GM23338 (cell line): ENCODE measurements at regions not wholly inside any gene's neighbourhood (a gene's known extent, or its start where the extent isn't known, plus 50 kb on each side); places are given as distances from the start of the nearest gene placed in this dataset.

Experiments
- ATAC-seq: fragments of 200-7000 bp; cut with Tn5 transposase; 3 replicates; pipeline ENCODE4 v1.9.1; 2020
- DNase-seq: peaks from one replicate; pipeline ENCODE4 v3.0.0-alpha.2; 2015; ENCODE audit warnings: low spot score
- H2AFZ ChIP-seq: fragments of 200-600 bp; sonication (generic); 2 replicates; pipeline ENCODE4 v1.8.0; 2016; ENCODE audit warnings: antibody characterized with exemption, mild to moderate bottlenecking, moderate library complexity
- H3F3A ChIP-seq: fragments of 200-600 bp; sonication (generic); replicated peaks from 2 replicates; pipeline ENCODE4 v1.8.0; 2017; ENCODE audit warnings: antibody characterized with exemption, mixed run types, low read depth
- H3K27ac ChIP-seq: fragments of 200-600 bp; sonication (generic); 2 replicates; pipeline ENCODE4 v1.6.1; 2016; ENCODE audit warnings: low read depth
- H3K27me3 ChIP-seq: fragments of 200-600 bp; sonication (generic); 2 replicates; pipeline ENCODE4 v1.8.0; 2016; ENCODE audit warnings: mild to moderate bottlenecking, mixed run types, moderate library complexity; ENCODE audit not compliant: insufficient read depth
- H3K36me3 ChIP-seq: fragments of 200-600 bp; sonication (generic); 2 replicates; pipeline ENCODE4 v1.8.0; 2016; ENCODE audit warnings: mild to moderate bottlenecking; ENCODE audit not compliant: insufficient read depth
- H3K4me1 ChIP-seq: fragments of 200-600 bp; sonication (generic); 2 replicates; pipeline ENCODE4 v1.8.0; 2016; ENCODE audit warnings: mild to moderate bottlenecking, moderate library complexity; ENCODE audit not compliant: insufficient read depth
- H3K4me2 ChIP-seq: fragments of 200-600 bp; sonication (generic); 2 replicates; pipeline ENCODE4 v1.7.1; 2017; ENCODE audit warnings: mixed run types
- H3K4me3 ChIP-seq: fragments of 200-600 bp; sonication (generic); 2 replicates; pipeline ENCODE4 v1.6.1; 2016; ENCODE audit warnings: mixed run types
- H3K79me2 ChIP-seq: fragments of 200-600 bp; sonication (generic); replicated peaks from 2 replicates; pipeline ENCODE4 v1.8.0; 2017; ENCODE audit warnings: mild to moderate bottlenecking; ENCODE audit not compliant: insufficient read depth
- H3K9me2 ChIP-seq: fragments of 200-600 bp; sonication (generic); 2 replicates; pipeline ENCODE4 v1.8.0; 2017; ENCODE audit not compliant: insufficient read depth
- H4K20me1 ChIP-seq: fragments of 200-600 bp; sonication (generic); replicated peaks from 2 replicates; pipeline ENCODE4 v1.8.0; 2017; ENCODE audit warnings: mild to moderate bottlenecking; ENCODE audit not compliant: insufficient read depth
- H3K27ac Mint-ChIP-seq: 2 replicates; pipeline ENCODE4 v1.8.0; 2020; ENCODE audit warnings: inconsistent platforms, mild to moderate bottlenecking, moderate library complexity, mixed read lengths
- H3K27me3 Mint-ChIP-seq: 3 replicates; pipeline ENCODE4 v1.8.0; 2022; ENCODE audit warnings: low read depth, mild to moderate bottlenecking, moderate library complexity, mixed read lengths, inconsistent platforms; ENCODE audit not compliant: insufficient read depth, poor library complexity
- H3K36me3 Mint-ChIP-seq: 3 replicates; pipeline ENCODE4 v1.8.0; 2021; ENCODE audit warnings: low read depth, mild to moderate bottlenecking, inconsistent platforms, moderate library complexity, mixed read lengths
- H3K4me1 Mint-ChIP-seq: 3 replicates; pipeline ENCODE4 v1.8.0; 2020; ENCODE audit warnings: mild to moderate bottlenecking, inconsistent platforms, mixed read lengths
- H3K4me3 Mint-ChIP-seq: 3 replicates; pipeline ENCODE4 v1.8.0; 2021; ENCODE audit warnings: moderate library complexity, mild to moderate bottlenecking, inconsistent platforms, mixed read lengths
- H3K9me3 Mint-ChIP-seq: 3 replicates; pipeline ENCODE4 v1.8.0; 2020; ENCODE audit warnings: moderate library complexity, mild to moderate bottlenecking, inconsistent platforms, mixed read lengths
- CREB1 ChIP-seq: fragments of 250-450 bp; sonication (Bioruptor Pico); IDR thresholded peaks from 2 replicates; pipeline ENCODE4 v1.5.0; 2020; ENCODE audit warnings: low read depth, mild to moderate bottlenecking, moderate library complexity
- ETS1 ChIP-seq: IDR thresholded peaks from 2 replicates; pipeline ENCODE4 v1.6.1; 2016; ENCODE audit warnings: antibody characterized with exemption
- EZH2 ChIP-seq: fragments of 200-600 bp; sonication (generic); IDR thresholded peaks from one replicate; pipeline ENCODE4 v1.8.0; 2017; ENCODE audit warnings: antibody characterized with exemption, mild to moderate bottlenecking, low read depth; ENCODE audit not compliant: unreplicated experiment
- EZH2phosphoT487 ChIP-seq: fragments of 200-600 bp; sonication (generic); IDR thresholded peaks from one replicate; pipeline ENCODE4 v1.8.1; 2018; ENCODE audit warnings: antibody characterized with exemption; ENCODE audit not compliant: unreplicated experiment
- JUNB ChIP-seq: IDR thresholded peaks from one replicate; pipeline ENCODE4 v1.6.1; 2016; ENCODE audit warnings: antibody characterized with exemption; ENCODE audit not compliant: unreplicated experiment
- POLR2AphosphoS5 ChIP-seq: IDR thresholded peaks from 2 replicates; pipeline ENCODE4 v1.6.1; 2016; ENCODE audit warnings: antibody characterized with exemption, low read depth
- STAT1 ChIP-seq: IDR thresholded peaks from one replicate; pipeline ENCODE4 v1.6.1; 2016; ENCODE audit warnings: antibody characterized with exemption; ENCODE audit not compliant: unreplicated experiment
- ZNF114 ChIP-seq: fragments of 250-450 bp; sonication (Bioruptor Pico); IDR thresholded peaks from 2 replicates; pipeline ENCODE4 v1.5.0; 2020; ENCODE audit warnings: mild to moderate bottlenecking, moderate library complexity
- ZNF331 ChIP-seq: fragments of 250-450 bp; sonication (Bioruptor Pico); IDR thresholded peaks from 2 replicates; pipeline ENCODE4 v1.5.0; 2020; ENCODE audit warnings: low read depth, mild to moderate bottlenecking, moderate library complexity
- TF ChIP-seq, protein P1 (sequence below): fragments of 250-450 bp; sonication (Bioruptor Pico); IDR thresholded peaks from 2 replicates; pipeline ENCODE4 v1.5.0; 2020; ENCODE audit warnings: mild to moderate bottlenecking, moderate library complexity
- TF ChIP-seq, protein P2 (sequence below), 2 experiments: fragments of 200-600 bp in 1 of 2; sonication (generic) in 1 of 2; conservative IDR thresholded peaks; 2 replicates each; pipeline versions ENCODE4 v1.5.1 to v1.6.1; 2016 to 2017; ENCODE audit warnings: antibody characterized with exemption in 2 of 2, low read depth in 2 of 2, mild to moderate bottlenecking in 2 of 2, moderate library complexity in 1 of 2
- TF ChIP-seq, protein P3 (sequence below): IDR thresholded peaks from one replicate; pipeline ENCODE4 v1.6.1; 2018; ENCODE audit warnings: antibody characterized with exemption; ENCODE audit not compliant: unreplicated experiment

GRCh38 chr4:129176864-129177263 is 80.9 kb downstream of the C4orf33 start:
- Mint-ChIP-seq H3K4me3 (no peak overlapping the region), H3K36me3 (no peaks in the 10 kb centered on the region), H3K27ac (no peak overlapping the region), H3K9me3 (no peaks in the 10 kb centered on the region; the same call in 2 of the 3 replicates), H3K4me1 (no peaks in the 10 kb centered on the region), H3K27me3 (peaks cover 1% of the 10 kb centered on the region)
- Histone ChIP-seq H3F3A (no peaks in the 10 kb centered on the region), H3K36me3 (no peaks in the 10 kb centered on the region), H3K4me3 (no peak overlapping the region), H3K27me3 (no peaks in the 10 kb centered on the region), H3K9me2 (no peaks in the 10 kb centered on the region), H4K20me1 (no peaks in the 10 kb centered on the region), H3K79me2 (no peaks in the 10 kb centered on the region), H3K27ac (no peak overlapping the region), H3K4me2 (no peak overlapping the region), H2AFZ (no peak overlapping the region), H3K4me1 (no peaks in the 10 kb centered on the region)
- TF ChIP-seq, protein P1, sequence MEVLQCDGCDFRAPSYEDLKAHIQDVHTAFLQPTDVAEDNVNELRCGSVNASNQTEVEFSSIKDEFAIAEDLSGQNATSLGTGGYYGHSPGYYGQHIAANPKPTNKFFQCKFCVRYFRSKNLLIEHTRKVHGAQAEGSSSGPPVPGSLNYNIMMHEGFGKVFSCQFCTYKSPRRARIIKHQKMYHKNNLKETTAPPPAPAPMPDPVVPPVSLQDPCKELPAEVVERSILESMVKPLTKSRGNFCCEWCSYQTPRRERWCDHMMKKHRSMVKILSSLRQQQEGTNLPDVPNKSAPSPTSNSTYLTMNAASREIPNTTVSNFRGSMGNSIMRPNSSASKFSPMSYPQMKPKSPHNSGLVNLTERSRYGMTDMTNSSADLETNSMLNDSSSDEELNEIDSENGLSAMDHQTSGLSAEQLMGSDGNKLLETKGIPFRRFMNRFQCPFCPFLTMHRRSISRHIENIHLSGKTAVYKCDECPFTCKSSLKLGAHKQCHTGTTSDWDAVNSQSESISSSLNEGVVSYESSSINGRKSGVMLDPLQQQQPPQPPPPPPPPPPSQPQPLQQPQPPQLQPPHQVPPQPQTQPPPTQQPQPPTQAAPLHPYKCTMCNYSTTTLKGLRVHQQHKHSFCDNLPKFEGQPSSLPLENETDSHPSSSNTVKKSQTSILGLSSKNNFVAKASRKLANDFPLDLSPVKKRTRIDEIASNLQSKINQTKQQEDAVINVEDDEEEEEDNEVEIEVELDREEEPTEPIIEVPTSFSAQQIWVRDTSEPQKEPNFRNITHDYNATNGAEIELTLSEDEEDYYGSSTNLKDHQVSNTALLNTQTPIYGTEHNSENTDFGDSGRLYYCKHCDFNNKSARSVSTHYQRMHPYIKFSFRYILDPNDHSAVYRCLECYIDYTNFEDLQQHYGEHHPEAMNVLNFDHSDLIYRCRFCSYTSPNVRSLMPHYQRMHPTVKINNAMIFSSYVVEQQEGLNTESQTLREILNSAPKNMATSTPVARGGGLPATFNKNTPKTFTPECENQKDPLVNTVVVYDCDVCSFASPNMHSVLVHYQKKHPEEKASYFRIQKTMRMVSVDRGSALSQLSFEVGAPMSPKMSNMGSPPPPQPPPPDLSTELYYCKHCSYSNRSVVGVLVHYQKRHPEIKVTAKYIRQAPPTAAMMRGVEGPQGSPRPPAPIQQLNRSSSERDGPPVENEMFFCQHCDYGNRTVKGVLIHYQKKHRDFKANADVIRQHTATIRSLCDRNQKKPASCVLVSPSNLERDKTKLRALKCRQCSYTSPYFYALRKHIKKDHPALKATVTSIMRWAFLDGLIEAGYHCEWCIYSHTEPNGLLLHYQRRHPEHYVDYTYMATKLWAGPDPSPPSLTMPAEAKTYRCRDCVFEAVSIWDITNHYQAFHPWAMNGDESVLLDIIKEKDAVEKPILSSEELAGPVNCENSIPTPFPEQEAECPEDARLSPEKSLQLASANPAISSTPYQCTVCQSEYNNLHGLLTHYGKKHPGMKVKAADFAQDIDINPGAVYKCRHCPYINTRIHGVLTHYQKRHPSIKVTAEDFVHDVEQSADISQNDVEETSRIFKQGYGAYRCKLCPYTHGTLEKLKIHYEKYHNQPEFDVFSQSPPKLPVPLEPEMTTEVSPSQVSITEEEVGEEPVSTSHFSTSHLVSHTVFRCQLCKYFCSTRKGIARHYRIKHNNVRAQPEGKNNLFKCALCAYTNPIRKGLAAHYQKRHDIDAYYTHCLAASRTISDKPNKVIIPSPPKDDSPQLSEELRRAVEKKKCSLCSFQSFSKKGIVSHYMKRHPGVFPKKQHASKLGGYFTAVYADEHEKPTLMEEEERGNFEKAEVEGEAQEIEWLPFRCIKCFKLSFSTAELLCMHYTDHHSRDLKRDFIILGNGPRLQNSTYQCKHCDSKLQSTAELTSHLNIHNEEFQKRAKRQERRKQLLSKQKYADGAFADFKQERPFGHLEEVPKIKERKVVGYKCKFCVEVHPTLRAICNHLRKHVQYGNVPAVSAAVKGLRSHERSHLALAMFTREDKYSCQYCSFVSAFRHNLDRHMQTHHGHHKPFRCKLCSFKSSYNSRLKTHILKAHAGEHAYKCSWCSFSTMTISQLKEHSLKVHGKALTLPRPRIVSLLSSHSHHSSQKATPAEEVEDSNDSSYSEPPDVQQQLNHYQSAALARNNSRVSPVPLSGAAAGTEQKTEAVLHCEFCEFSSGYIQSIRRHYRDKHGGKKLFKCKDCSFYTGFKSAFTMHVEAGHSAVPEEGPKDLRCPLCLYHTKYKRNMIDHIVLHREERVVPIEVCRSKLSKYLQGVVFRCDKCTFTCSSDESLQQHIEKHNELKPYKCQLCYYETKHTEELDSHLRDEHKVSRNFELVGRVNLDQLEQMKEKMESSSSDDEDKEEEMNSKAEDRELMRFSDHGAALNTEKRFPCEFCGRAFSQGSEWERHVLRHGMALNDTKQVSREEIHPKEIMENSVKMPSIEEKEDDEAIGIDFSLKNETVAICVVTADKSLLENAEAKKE (CRISPR knock-in tag), result no peak
- TF ChIP-seq, protein P2, sequence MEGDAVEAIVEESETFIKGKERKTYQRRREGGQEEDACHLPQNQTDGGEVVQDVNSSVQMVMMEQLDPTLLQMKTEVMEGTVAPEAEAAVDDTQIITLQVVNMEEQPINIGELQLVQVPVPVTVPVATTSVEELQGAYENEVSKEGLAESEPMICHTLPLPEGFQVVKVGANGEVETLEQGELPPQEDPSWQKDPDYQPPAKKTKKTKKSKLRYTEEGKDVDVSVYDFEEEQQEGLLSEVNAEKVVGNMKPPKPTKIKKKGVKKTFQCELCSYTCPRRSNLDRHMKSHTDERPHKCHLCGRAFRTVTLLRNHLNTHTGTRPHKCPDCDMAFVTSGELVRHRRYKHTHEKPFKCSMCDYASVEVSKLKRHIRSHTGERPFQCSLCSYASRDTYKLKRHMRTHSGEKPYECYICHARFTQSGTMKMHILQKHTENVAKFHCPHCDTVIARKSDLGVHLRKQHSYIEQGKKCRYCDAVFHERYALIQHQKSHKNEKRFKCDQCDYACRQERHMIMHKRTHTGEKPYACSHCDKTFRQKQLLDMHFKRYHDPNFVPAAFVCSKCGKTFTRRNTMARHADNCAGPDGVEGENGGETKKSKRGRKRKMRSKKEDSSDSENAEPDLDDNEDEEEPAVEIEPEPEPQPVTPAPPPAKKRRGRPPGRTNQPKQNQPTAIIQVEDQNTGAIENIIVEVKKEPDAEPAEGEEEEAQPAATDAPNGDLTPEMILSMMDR (conservative IDR thresholded peaks at IDR 0.05; ENCODE audit: low read depth in 2 of 2), result no peak
- TF ChIP-seq ZNF331 (CRISPR knock-in tag) (no peak), ZNF114 (CRISPR knock-in tag) (no peak), CREB1 (CRISPR knock-in tag) (no peak), POLR2AphosphoS5 (no peak), EZH2 (no peak), ETS1 (no peak), EZH2phosphoT487 (no peak), STAT1 (no peak), JUNB (no peak)
- TF ChIP-seq, protein P3, sequence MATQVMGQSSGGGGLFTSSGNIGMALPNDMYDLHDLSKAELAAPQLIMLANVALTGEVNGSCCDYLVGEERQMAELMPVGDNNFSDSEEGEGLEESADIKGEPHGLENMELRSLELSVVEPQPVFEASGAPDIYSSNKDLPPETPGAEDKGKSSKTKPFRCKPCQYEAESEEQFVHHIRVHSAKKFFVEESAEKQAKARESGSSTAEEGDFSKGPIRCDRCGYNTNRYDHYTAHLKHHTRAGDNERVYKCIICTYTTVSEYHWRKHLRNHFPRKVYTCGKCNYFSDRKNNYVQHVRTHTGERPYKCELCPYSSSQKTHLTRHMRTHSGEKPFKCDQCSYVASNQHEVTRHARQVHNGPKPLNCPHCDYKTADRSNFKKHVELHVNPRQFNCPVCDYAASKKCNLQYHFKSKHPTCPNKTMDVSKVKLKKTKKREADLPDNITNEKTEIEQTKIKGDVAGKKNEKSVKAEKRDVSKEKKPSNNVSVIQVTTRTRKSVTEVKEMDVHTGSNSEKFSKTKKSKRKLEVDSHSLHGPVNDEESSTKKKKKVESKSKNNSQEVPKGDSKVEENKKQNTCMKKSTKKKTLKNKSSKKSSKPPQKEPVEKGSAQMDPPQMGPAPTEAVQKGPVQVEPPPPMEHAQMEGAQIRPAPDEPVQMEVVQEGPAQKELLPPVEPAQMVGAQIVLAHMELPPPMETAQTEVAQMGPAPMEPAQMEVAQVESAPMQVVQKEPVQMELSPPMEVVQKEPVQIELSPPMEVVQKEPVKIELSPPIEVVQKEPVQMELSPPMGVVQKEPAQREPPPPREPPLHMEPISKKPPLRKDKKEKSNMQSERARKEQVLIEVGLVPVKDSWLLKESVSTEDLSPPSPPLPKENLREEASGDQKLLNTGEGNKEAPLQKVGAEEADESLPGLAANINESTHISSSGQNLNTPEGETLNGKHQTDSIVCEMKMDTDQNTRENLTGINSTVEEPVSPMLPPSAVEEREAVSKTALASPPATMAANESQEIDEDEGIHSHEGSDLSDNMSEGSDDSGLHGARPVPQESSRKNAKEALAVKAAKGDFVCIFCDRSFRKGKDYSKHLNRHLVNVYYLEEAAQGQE, result no peak
- ATAC-seq, result no peak
- no peak for DNase-seq
